ENCODE measurements at regions not wholly inside any gene's neighbourhood (a gene's known extent, or its start where the extent isn't known, plus 50 kb on each side); places are given as distances from the start of the nearest gene placed in this dataset.

- TF ChIP-seq CTCF (IDR thresholded peaks at IDR 0.05) (no peak), EP300 (IDR thresholded peaks at IDR 0.05) (no peak), POLR2A (IDR thresholded peaks at IDR 0.05) (no peak), POLR2AphosphoS5 (IDR thresholded peaks at IDR 0.05) (peak in 2 of 4 donors; percentile 21 to 22)
- WGBS, 2 donors = 63 to 85% methylated on average over 5 of the region's 5 CpGs
- peak; percentile 65 for DNase-seq
- H3K4me1 ChIP-seq = no peaks in the 10 kb centered on the region
- no peak overlapping the region for H3K4me3 ChIP-seq
- no peaks in the 10 kb centered on the region for H3K36me3 ChIP-seq
- no peaks in the 10 kb centered on the region for H3K27me3 ChIP-seq
- H3K9me3 ChIP-seq = peaks cover 0 to 4% (median 0%) of the 10 kb centered on the region in 4 donors
- intact Hi-C loops (cut with DNase I) = no loop called here
- no peak overlapping the region for H3K27ac ChIP-seq
Observed at GRCh38 chr9:108087781-108088180, 598.2 kb upstream of the KLF4 start.

- DNase-seq = no peak
- WGBS, 2 donors = 73 to 88% methylated on average over 4 of the region's 4 CpGs
- Histone ChIP-seq H3K4me1 (no peaks in the 10 kb centered on the region), H3K27me3 (no peaks in the 10 kb centered on the region), H3K4me3 (no peak overlapping the region), H3K9me3 (no peaks in the 10 kb centered on the region), H3K27ac (no peak overlapping the region), H3K36me3 (no peaks in the 10 kb centered on the region)
- TF ChIP-seq EP300 (IDR thresholded peaks at IDR 0.05) = no peak
- TF ChIP-seq POLR2A (IDR thresholded peaks at IDR 0.05) = no peak
- no peak for TF ChIP-seq CTCF (IDR thresholded peaks at IDR 0.05)
- no peak for TF ChIP-seq POLR2AphosphoS5 (IDR thresholded peaks at IDR 0.05)
- intact Hi-C loops (cut with DNase I) = no loop called here
Observed at GRCh38 chr9:108086624-108087023, 597.1 kb upstream of the KLF4 start.

GRCh38 chr9:108085294-108085693 lies 595.7 kb upstream of the KLF4 start:
- DNase-seq = no peak
- TF ChIP-seq CTCF (IDR thresholded peaks at IDR 0.05) (no peak), POLR2A (IDR thresholded peaks at IDR 0.05) (no peak), EP300 (IDR thresholded peaks at IDR 0.05) (no peak), POLR2AphosphoS5 (IDR thresholded peaks at IDR 0.05) (no peak)
- Histone ChIP-seq H3K9me3 (no peaks in the 10 kb centered on the region), H3K27me3 (no peaks in the 10 kb centered on the region), H3K36me3 (no peaks in the 10 kb centered on the region), H3K4me1 (no peaks in the 10 kb centered on the region), H3K4me3 (no peak overlapping the region), H3K27ac (no peak overlapping the region)
- 94 to 96% methylated on average over 6 of the region's 6 CpGs for WGBS, 2 donors
- intact Hi-C loops (cut with DNase I) = no loop called here

GRCh38 chr9:108083796-108084352 lies 594.3 kb upstream of the KLF4 start:
- intact Hi-C loops (cut with DNase I) = no loop called here
- Histone ChIP-seq H3K4me3 (no peak overlapping the region), H3K36me3 (no peaks in the 10 kb centered on the region), H3K9me3 (no peaks in the 10 kb centered on the region), H3K4me1 (no peaks in the 10 kb centered on the region), H3K27me3 (no peaks in the 10 kb centered on the region), H3K27ac (no peak overlapping the region)
- no peak for DNase-seq
- TF ChIP-seq POLR2AphosphoS5 (IDR thresholded peaks at IDR 0.05) = no peak
- TF ChIP-seq EP300 (IDR thresholded peaks at IDR 0.05) = no peak
- TF ChIP-seq POLR2A (IDR thresholded peaks at IDR 0.05) = no peak
- TF ChIP-seq CTCF (IDR thresholded peaks at IDR 0.05) = no peak
- WGBS, 2 donors = 84 to 87% methylated on average over 3 of the region's 3 CpGs

GRCh38 chr9:108083160-108083750 lies 593.7 kb upstream of the KLF4 start:
- Histone ChIP-seq H3K27ac (no peak overlapping the region), H3K9me3 (no peaks in the 10 kb centered on the region), H3K27me3 (no peaks in the 10 kb centered on the region), H3K4me3 (no peak overlapping the region), H3K4me1 (peaks cover 0 to 3% (median 0%) of the 10 kb centered on the region in 4 donors), H3K36me3 (no peaks in the 10 kb centered on the region)
- no peak for DNase-seq
- 93 to 95% methylated on average over 6 of the region's 6 CpGs for WGBS, 2 donors
- intact Hi-C loops (cut with DNase I) = no loop called here
- TF ChIP-seq POLR2AphosphoS5 (IDR thresholded peaks at IDR 0.05) (no peak), POLR2A (IDR thresholded peaks at IDR 0.05) (no peak), EP300 (IDR thresholded peaks at IDR 0.05) (no peak), CTCF (IDR thresholded peaks at IDR 0.05) (no peak)
